ENCODE measurements at regions not wholly inside any gene's neighbourhood (a gene's known extent, or its start where the extent isn't known, plus 50 kb on each side); places are given as distances from the start of the nearest gene placed in this dataset.

GRCh38 chr10:34918776-34919315, 103.8 kb upstream of the PARD3 start:
- DNase-seq (no peak), ATAC-seq (no peak)
- no peak for TF ChIP-seq POLR2A (IDR thresholded peaks at IDR 0.05)
- TF ChIP-seq, protein P1, sequence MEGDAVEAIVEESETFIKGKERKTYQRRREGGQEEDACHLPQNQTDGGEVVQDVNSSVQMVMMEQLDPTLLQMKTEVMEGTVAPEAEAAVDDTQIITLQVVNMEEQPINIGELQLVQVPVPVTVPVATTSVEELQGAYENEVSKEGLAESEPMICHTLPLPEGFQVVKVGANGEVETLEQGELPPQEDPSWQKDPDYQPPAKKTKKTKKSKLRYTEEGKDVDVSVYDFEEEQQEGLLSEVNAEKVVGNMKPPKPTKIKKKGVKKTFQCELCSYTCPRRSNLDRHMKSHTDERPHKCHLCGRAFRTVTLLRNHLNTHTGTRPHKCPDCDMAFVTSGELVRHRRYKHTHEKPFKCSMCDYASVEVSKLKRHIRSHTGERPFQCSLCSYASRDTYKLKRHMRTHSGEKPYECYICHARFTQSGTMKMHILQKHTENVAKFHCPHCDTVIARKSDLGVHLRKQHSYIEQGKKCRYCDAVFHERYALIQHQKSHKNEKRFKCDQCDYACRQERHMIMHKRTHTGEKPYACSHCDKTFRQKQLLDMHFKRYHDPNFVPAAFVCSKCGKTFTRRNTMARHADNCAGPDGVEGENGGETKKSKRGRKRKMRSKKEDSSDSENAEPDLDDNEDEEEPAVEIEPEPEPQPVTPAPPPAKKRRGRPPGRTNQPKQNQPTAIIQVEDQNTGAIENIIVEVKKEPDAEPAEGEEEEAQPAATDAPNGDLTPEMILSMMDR (IDR thresholded peaks at IDR 0.05) = no peak
- intact Hi-C loops (cut with DNase I) = no loop called here
- H3K4me1 ChIP-seq = no peaks in the 10 kb centered on the region
- no peak overlapping the region for H3K27ac ChIP-seq
- H3K4me3 ChIP-seq = no peak overlapping the region
- no peaks in the 10 kb centered on the region for H3K9me3 ChIP-seq
- H3K36me3 ChIP-seq = no peaks in the 10 kb centered on the region
- H3K27me3 ChIP-seq = no peaks in the 10 kb centered on the region
- 71% methylated on average over 12 of the region's 14 CpGs for WGBS (ENCODE audit: insufficient coverage, low coverage, low lambda C conversion rate, missing lambda C conversion rate)

DNA sequence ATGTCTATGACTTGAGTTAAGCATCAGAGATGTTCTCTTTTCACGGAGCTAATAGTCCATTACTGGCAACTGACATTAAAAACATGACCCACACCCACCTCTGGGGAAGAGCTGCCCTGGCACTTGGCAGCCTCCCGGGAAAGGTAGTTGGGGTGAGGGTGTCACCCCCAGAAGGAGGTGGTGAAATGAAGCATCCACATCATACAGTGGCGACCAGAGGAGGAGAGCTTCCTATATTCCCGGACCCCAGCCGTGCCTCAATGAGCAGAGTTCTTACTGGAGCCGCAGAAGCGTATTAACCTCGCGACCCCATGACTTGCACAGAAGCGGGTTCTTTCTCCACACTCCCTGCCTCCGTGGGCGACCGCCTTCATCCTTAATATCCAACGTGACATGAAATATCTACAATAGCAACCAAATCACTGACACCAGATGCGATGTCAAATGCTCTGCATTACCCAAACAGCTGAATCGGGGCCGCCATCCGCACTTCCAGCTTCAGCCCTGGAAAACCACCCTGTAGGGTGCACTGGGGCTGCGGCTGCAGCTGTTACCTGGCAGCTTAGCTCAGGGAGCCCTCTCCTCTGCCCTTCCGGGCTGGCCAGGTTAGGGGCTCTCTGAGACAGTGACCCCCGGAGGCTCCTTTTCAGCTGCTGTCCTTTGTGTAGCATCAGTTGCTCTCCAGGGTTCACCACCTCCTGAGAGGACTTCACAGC, 103.1 kb upstream of the PARD3 start:
- TF ChIP-seq, protein P1 (IDR thresholded peaks at IDR 0.05) = no peak
- no peak for TF ChIP-seq POLR2A (IDR thresholded peaks at IDR 0.05)
- DNase-seq (no peak), ATAC-seq (no peak)
- Histone ChIP-seq H3K27me3 (no peaks in the 10 kb centered on the region), H3K4me3 (no peak overlapping the region), H3K9me3 (no peaks in the 10 kb centered on the region), H3K27ac (no peak overlapping the region), H3K36me3 (no peaks in the 10 kb centered on the region), H3K4me1 (no peaks in the 10 kb centered on the region)
- intact Hi-C loops (cut with DNase I) = no loop called here
- 75% methylated on average over 12 of the region's 21 CpGs for WGBS (ENCODE audit: insufficient coverage, low coverage, low lambda C conversion rate, missing lambda C conversion rate)

GRCh38 chr10:34916314-34916713, 101.2 kb upstream of the PARD3 start:
- H3K27ac ChIP-seq = no peak overlapping the region
- H3K4me3 ChIP-seq = no peak overlapping the region
- TF ChIP-seq, protein P1 (IDR thresholded peaks at IDR 0.05) = no peak
- TF ChIP-seq POLR2A (IDR thresholded peaks at IDR 0.05) = no peak
- intact Hi-C loops (cut with DNase I) = no loop called here
- no peaks in the 10 kb centered on the region for H3K36me3 ChIP-seq
- H3K27me3 ChIP-seq = no peaks in the 10 kb centered on the region
- no peaks in the 10 kb centered on the region for H3K9me3 ChIP-seq
- WGBS (ENCODE audit: insufficient coverage, low coverage, low lambda C conversion rate, missing lambda C conversion rate) = 66% methylated on average over 3 of the region's 3 CpGs
- ATAC-seq = no peak
- no peak for DNase-seq
- H3K4me1 ChIP-seq = no peaks in the 10 kb centered on the region

- TF ChIP-seq, protein P1 (IDR thresholded peaks at IDR 0.05) = no peak
- no peaks in the 10 kb centered on the region for H3K4me1 ChIP-seq
- H3K9me3 ChIP-seq = no peaks in the 10 kb centered on the region
- H3K4me3 ChIP-seq = no peak overlapping the region
- WGBS (ENCODE audit: insufficient coverage, low coverage, low lambda C conversion rate, missing lambda C conversion rate) = 77% methylated on average over 5 of the region's 5 CpGs
- DNase-seq (no peak), ATAC-seq (no peak)
- H3K36me3 ChIP-seq = no peaks in the 10 kb centered on the region
- intact Hi-C loops (cut with DNase I) = no loop called here
- H3K27me3 ChIP-seq = no peaks in the 10 kb centered on the region
- H3K27ac ChIP-seq = no peak overlapping the region
Measured at GRCh38 chr10:34912771-34913170, 97.7 kb upstream of the PARD3 start.
